OCI-LY1 (cell line): ENCODE measurements at regions not wholly inside any gene's neighbourhood (a gene's known extent, or its start where the extent isn't known, plus 50 kb on each side); places are given as distances from the start of the nearest gene placed in this dataset.

ENCODE experiments used
- H2AFZ ChIP-seq: fragments of 200-600 bp; sonication (generic), shearing (Covaris generic); 2 replicates; pipeline ENCODE4 v1.6.0; 2014; ENCODE audit warnings: antibody characterized with exemption, mild to moderate bottlenecking, low read length
- H3F3A ChIP-seq: fragments of 200-600 bp; sonication (generic), shearing (Covaris generic); 2 replicates; pipeline ENCODE4 v1.6.0; 2014; ENCODE audit warnings: mild to moderate bottlenecking, antibody characterized with exemption, low read length, moderate library complexity; ENCODE audit not compliant: insufficient read depth
- H3K27ac ChIP-seq: fragments of 200-600 bp; sonication (generic); 2 replicates; pipeline ENCODE4 v1.5.1; 2014; ENCODE audit warnings: low read length, mixed run types, mild to moderate bottlenecking, low read depth; ENCODE audit not compliant: poor library complexity, severe bottlenecking
- H3K27me3 ChIP-seq: fragments of 200-600 bp; sonication (generic); 2 replicates; pipeline ENCODE4 v1.6.0; 2014; ENCODE audit warnings: antibody characterized with exemption, mild to moderate bottlenecking, low read length, moderate library complexity; ENCODE audit not compliant: insufficient read depth
- H3K36me3 ChIP-seq: fragments of 200-600 bp; sonication (generic); 2 replicates; pipeline ENCODE4 v1.6.1; 2014; ENCODE audit warnings: mild to moderate bottlenecking, antibody characterized with exemption, low read length, moderate library complexity, mixed read lengths; ENCODE audit not compliant: insufficient read depth
- H3K4me1 ChIP-seq: fragments of 200-600 bp; sonication (generic); 2 replicates; pipeline ENCODE4 v1.5.1; 2014; ENCODE audit warnings: mild to moderate bottlenecking, low read length, moderate library complexity; ENCODE audit not compliant: insufficient read depth, severe bottlenecking
- H3K4me2 ChIP-seq: fragments of 200-600 bp; sonication (generic), shearing (Covaris generic); 2 replicates; pipeline ENCODE4 v1.6.1; 2014; ENCODE audit warnings: low read length
- H3K4me3 ChIP-seq: fragments of 200-600 bp; sonication (generic); 2 replicates; pipeline ENCODE4 v1.5.1; 2014; ENCODE audit warnings: low read length, low read depth, mild to moderate bottlenecking, mixed read lengths; ENCODE audit not compliant: poor library complexity, severe bottlenecking
- H3K79me2 ChIP-seq: fragments of 200-600 bp; shearing (Covaris generic); 2 replicates; pipeline ENCODE4 v1.6.1; 2016; ENCODE audit warnings: mixed run types, low read length, mixed read lengths; ENCODE audit not compliant: insufficient read depth
- H3K9ac ChIP-seq: fragments of 200-600 bp; sonication (generic), shearing (Covaris generic); 2 replicates; pipeline ENCODE4 v1.6.1; 2014; ENCODE audit warnings: mild to moderate bottlenecking, low read length, mixed read lengths
- H3K9me2 ChIP-seq: fragments of 200-600 bp; sonication (generic), shearing (Covaris generic); 2 replicates; pipeline ENCODE4 v1.6.1; 2014; ENCODE audit warnings: low read depth, mild to moderate bottlenecking, low read length, mixed read lengths
- H3K9me3 ChIP-seq: fragments of 200-600 bp; shearing (Covaris generic); 2 replicates; pipeline ENCODE4 v1.6.1; 2014; ENCODE audit warnings: low read length, mixed read lengths
- H4K20me1 ChIP-seq: fragments of 200-600 bp; sonication (generic), shearing (Covaris generic); 2 replicates; pipeline ENCODE4 v1.6.0; 2016; ENCODE audit warnings: mild to moderate bottlenecking, low read length; ENCODE audit not compliant: insufficient read depth
- CTCF ChIP-seq: fragments of 200-600 bp; sonication (generic), shearing (Covaris generic); IDR thresholded peaks from 2 replicates; pipeline ENCODE4 v1.5.1; 2017; ENCODE audit warnings: mild to moderate bottlenecking, antibody characterized with exemption, low read length, moderate library complexity, mixed read lengths
- EZH2 ChIP-seq: fragments of 200-600 bp; sonication (generic), shearing (Covaris generic); IDR thresholded peaks from 2 replicates; pipeline ENCODE4 v1.8.0; 2017; ENCODE audit warnings: borderline replicate concordance, mixed run types, mild to moderate bottlenecking, antibody characterized with exemption, low read length, moderate library complexity, mixed read lengths

GRCh38 chr13:89541091-89542030, 1806.1 kb upstream of the MIR17HG start:
- Histone ChIP-seq H3F3A (no peaks in the 10 kb centered on the region), H4K20me1 (no peaks in the 10 kb centered on the region), H3K79me2 (no peaks in the 10 kb centered on the region), H3K4me3 (no peak overlapping the region), H3K4me1 (no peaks in the 10 kb centered on the region), H3K4me2 (no peak overlapping the region), H3K9me3 (no peaks in the 10 kb centered on the region), H3K9me2 (no peaks in the 10 kb centered on the region), H3K27ac (no peak overlapping the region), H3K36me3 (no peaks in the 10 kb centered on the region), H2AFZ (no peak overlapping the region), H3K9ac (no peak overlapping the region), H3K27me3 (no peaks in the 10 kb centered on the region)
- no peak for TF ChIP-seq EZH2
- no peak for TF ChIP-seq CTCF

- Histone ChIP-seq H3F3A (no peaks in the 10 kb centered on the region), H3K4me1 (no peaks in the 10 kb centered on the region), H3K9ac (no peak overlapping the region), H3K4me2 (no peak overlapping the region), H3K4me3 (no peak overlapping the region), H3K27ac (no peak overlapping the region), H4K20me1 (no peaks in the 10 kb centered on the region), H2AFZ (no peak overlapping the region), H3K9me2 (no peaks in the 10 kb centered on the region), H3K79me2 (no peaks in the 10 kb centered on the region), H3K36me3 (no peaks in the 10 kb centered on the region), H3K9me3 (no peaks in the 10 kb centered on the region), H3K27me3 (no peaks in the 10 kb centered on the region)
- TF ChIP-seq CTCF (no peak), EZH2 (no peak)
Observed at GRCh38 chr13:89550938-89551337, 1796.5 kb upstream of the MIR17HG start.

- no peaks in the 10 kb centered on the region for H3K9me2 ChIP-seq
- no peak for TF ChIP-seq CTCF
- TF ChIP-seq EZH2, result no peak
- H3F3A ChIP-seq, result no peaks in the 10 kb centered on the region
- no peaks in the 10 kb centered on the region for H3K9me3 ChIP-seq
- no peak overlapping the region for H3K4me3 ChIP-seq
- H3K9ac ChIP-seq, result no peak overlapping the region
- H3K27ac ChIP-seq, result no peak overlapping the region
- H3K79me2 ChIP-seq, result no peaks in the 10 kb centered on the region
- H3K4me2 ChIP-seq, result no peak overlapping the region
- no peaks in the 10 kb centered on the region for H3K27me3 ChIP-seq
- H4K20me1 ChIP-seq, result no peaks in the 10 kb centered on the region
- H3K36me3 ChIP-seq, result no peaks in the 10 kb centered on the region
- H3K4me1 ChIP-seq, result no peaks in the 10 kb centered on the region
- no peak overlapping the region for H2AFZ ChIP-seq
Observed at GRCh38 chr13:89554801-89555200, 1792.7 kb upstream of the MIR17HG start.
